GM18511 (cell line): ENCODE measurements at regions not wholly inside any gene's neighbourhood (a gene's known extent, or its start where the extent isn't known, plus 50 kb on each side); places are given as distances from the start of the nearest gene placed in this dataset.
A peak's percentile ranks its signal among the peaks of the same experiment; 100 is the strongest.
"Not testable (repeated sequence)": the region's sequence is repeated elsewhere in the genome, so short reads cannot be mapped to it uniquely, and the experiment has no call there.

ENCODE experiments used
- ATAC-seq: cut with Tn5 transposase; IDR thresholded peaks from one replicate; pipeline ENCODE4 v1.9.1; 2021; ENCODE audit warnings: mild to moderate bottlenecking, moderate library complexity; ENCODE audit not compliant: unreplicated experiment

DNA sequence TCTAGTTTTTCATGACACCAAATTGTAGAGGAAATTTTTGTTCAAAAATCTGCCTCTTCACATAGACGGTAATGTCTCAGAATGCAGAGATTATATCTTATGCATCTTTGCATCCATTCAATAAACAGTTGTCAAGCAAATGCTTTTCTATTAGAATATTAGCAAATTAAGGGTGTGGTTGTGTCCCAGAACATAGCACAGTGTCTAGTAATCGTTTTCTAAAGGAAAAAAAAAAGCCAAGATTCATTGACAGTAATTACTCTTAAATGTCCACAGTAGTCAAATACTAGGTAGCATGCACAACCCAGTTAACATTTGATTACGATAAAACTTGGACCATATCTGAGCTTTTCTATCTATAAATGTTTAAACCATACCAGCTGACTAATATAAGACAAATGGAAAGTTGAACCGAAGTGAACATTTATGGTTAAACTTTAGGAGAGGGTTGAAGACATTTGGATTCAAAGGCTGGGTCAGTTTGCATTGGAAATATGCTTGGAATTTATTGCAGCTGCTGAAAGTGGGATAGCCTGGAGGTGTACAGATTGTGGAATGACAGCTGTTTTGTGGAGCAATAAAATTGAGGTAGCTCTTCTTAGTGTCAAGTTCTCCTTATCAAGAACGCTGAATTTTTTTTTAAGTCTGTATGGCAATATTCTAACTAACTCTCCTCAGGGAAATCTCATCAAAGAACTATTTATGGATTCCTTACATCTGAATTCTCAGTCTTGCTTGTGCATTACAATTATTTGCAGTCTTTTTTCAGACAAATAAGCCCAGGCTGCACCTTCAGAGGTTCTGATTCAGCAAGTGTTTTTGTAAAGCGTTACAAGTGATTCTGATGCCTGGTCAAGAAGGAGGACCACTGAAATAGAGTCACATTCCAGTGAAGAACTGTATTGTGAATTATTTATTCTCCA, 66.7 kb upstream of the ATP2B1 start:
- ATAC-seq, result no peak

DNA sequence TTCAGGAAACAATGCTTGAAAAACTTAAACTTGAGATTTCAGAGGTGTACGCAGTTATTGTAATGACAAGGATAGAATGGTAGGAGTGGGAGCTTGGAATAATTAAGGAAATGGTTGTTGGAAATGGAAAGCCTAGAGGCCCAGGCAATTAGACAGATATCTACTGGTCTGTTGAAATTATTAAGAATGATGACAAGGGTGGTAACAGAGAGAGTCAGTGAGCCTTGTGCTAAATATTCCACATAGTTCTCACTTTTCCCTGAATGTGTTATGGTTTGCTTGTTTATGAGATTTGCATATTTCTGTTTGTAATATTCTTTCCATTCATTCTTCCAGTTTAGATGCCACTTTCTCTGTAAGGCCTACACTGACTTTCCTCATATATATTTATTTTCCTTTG, 66.0 kb upstream of the ATP2B1 start:
- ATAC-seq, result no peak

DNA sequence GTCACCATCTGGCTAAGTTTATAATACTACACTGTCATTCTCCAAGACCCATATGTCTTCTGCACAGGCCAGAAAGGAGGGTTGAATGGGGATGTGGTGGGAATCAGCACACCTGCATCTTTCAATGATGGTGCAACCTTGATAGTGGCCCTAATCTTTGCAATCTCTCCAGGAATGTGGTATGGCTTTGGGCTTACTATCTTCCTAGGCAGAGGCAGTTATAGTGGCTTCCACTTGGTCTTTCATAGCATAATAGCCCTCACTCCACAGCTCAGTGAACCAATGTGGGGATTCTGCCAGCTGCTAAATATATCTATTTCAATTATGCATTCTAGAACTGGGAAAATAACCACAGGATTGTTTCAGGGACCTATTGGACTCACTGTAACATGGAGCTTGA, 61.8 kb upstream of the ATP2B1 start:
- no peak for ATAC-seq

DNA sequence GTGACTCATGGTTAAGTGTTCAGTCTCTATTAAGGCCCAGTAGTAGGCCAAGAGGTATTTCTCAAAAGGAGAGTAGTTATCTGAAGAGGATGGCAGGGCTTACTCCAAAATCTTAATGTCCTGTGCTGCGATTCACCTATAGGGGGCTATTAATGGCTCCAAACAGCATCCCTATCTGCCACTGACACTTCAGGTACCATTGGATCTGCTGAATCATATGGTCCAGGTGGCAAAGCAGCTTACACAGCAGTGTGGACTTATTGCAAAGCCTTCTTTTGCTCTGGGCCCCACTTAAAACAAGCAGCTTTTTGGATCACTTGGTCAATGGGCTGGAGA, 60.8 kb upstream of the ATP2B1 start:
- no peak for ATAC-seq

DNA sequence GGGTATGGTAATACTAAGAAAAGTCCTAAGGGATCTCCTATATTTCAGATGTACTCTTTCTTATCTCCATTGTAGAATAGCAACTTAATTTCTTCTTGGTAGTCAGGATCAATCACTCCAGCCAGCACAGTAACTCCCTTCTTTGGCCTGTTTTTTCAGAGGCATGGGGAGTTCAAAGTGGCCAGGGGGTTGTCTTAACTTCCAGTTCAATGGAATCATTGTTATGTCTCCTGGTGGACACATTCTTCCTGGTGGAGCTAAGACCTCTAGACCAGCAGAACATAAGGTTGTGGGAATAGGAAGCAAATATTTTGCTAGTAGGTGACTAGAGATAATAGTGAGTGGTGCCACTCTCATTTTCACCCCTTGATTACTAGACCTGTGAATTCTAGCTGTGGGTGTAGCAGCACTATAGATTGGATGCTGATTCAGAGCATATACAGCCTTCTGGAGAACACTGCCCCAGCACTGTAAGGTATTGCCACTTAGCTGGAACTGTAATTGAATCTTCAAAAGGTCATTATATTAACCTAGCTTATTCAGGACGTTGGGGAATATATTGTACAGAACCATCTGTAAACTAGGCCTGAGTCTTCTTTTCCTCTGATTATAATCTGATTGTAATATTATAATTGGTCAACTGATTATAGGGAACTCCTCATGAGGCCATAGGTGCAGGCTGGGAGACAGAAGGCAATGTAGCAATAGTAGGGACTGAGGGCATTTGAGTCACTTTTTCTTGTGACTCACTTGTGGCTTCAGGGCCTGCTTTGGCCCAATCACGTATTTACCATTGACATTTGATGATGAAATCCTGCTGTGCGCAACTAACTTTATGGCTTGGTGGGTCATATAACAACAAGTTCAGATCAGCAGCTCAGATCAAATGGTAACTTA, 60.2 kb upstream of the ATP2B1 start:
- no peak for ATAC-seq

DNA sequence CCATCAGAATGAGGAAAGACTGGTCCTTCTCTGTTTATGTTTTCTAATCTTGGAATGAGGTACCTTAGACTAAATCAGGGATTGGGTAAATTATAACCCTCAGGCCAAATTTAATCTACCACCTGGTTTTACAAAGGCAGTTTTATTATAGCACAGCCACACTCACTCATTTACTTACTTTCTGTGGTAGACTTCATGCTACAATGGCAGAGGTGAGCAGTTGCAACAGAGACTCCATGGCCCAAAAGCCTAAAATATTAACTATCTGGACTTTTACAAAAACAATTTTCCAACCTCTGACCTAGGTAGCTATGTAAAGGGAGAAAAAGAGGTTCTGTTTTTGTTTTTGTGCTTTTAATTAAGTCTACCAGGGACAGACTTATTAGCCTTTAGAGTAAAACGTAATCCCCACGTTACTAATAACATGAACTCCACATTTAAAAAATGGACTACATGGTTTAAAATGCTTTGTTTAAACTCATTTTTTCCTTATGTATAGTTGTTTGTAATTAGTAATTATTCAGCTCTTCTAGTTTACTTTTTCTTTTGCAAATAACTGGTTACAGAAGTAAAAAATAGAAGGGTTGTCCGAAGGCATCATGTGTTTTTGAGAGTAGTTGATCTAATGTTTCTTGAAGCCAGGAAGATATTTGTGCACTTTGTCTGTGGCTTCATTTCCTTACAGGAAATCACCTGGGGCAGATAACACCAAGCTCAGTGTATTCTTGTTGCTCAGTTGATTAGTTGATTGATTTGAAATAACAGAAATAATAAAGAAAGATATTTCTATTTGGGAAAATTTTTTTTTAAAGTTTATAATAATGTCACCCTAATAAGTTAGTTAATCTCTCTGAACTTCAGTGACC, 57.6 kb upstream of the ATP2B1 start:
- ATAC-seq, result peak; percentile 78

DNA sequence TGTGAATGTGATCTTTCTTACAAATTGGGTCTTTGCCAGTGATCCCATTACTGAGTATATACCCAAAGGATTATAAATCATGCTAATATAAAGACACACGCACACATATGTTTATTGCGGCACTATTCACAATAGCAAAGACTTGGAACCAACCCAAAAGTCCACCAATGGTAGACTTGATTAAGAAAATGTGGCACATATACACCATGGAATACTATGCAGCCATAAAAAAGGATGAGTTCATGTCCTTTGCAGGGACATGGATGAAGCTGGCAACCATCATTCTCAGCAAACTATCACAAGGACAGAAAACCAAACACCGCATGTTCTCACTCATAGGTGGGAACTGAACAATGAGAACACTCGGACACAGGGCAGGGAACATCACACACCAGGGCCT, 55.5 kb upstream of the ATP2B1 start:
- not testable (repeated sequence) for ATAC-seq

DNA sequence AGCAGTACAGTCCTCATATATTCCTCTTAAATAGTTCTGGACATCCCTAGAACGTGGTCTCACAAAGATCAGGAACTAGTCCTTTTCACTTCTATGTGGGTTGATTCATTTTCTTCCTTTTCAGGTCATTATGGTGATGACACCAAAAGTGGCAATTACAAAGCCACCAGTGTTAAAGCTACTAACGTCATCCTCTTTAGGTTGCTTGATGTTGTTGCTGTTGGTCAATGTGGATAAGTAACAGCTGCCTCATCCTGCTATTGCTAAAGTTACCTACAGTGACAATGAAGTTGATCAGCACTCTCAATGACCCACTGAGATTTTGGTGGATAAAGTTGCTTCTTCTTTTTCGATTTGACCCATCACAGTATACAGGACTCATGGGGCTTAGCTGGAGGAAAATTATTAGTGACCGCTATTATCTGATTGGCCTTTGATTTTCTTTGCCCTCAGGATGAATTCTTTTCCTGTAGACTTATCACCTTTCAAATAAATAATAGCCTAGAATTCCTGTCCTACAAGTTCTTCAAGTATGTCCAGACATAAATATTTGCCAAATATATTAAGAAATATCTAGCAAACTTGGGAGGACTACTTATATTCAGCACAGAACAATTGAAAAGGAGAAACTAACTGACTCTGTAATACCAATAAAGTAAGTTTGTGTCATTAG, 54.0 kb upstream of the ATP2B1 start:
- peak; percentile 35 for ATAC-seq

DNA sequence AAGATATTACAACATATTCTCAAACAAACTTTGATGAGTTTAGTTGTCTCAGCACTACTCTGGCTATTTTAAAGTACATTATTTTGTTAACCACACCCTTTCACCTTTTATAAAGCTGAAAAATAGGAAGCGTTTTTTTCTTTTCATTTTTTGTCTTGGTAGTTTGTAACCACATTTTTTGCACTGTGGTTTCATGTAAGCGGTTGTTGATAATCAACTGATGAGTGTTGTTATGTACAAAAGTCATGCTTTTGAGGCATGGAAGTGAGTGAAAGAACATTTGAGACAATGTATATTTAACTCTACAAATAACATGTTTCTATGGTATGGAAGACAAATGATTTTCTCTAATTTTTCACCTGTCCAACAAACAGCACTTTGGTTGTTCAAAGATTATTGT, 52.1 kb upstream of the ATP2B1 start:
- no peak for ATAC-seq
